ENCODE measurements at regions not wholly inside any gene's neighbourhood (a gene's known extent, or its start where the extent isn't known, plus 50 kb on each side); places are given as distances from the start of the nearest gene placed in this dataset.

DNA sequence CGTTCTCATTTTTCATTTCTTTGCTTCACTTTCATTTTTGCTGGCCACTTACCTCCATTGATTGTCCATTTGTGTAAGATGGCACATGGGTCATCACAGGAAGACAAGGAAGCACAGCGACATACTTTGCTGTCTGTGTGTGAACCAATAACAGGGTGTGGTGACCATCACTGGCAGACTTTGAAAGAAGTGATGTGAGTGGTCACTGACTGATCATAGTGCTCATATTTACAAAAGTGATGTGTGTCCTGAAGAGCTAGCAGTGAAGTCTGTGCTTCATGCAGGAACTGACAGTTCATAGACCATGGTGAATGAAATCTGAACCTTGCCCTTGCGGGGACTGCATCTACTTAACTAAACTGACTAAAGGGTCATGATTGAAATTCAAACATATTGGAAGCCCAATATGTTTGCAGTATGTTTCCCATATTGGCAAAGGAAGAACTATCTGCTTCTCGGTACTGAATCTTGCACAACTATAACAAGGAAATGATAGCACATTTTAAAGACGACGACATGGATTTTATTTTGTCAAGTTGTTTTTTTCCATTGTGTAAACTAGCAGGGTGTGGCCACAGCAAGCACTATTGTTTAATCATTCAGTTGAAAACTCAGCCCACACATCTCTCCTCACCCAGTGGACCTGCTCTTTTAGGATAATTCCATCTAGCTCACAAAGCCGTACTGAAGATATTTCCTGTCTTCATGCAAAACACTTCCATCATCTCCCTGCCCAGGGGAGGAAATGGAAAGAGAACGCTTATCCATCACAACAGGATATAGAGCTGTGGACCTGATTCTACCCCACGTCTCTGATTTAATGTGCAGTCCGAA lies 232.0 kb upstream of the ANKRD55 start:
- H3K27ac ChIP-seq (ENCODE audit: low read depth, low read length, poor library complexity, severe bottlenecking) = no peak overlapping the region
- ChIA-PET POLR2A (ENCODE audit: low non-redundant PET) (interaction anchor here (0.6 kb wide), 1 partner anchor 944 kb away, joined by 3 read pairs; no protein-coding TSS in a partner anchor), CTCF (no interaction called here)
- no peaks in the 10 kb centered on the region for H3K27me3 ChIP-seq (replicated peaks; ENCODE audit: insufficient read depth, low read depth, low read length, poor library complexity)
- H3K9me3 ChIP-seq (ENCODE audit: low read depth, low read length, poor library complexity, severe bottlenecking) = no peaks in the 10 kb centered on the region
- no peak for DNase-seq (ENCODE audit: low spot score)
- no peaks in the 10 kb centered on the region for H3K36me3 ChIP-seq (ENCODE audit: insufficient read depth, low read length, poor library complexity, severe bottlenecking)
- BruUV-seq (replicated peaks) = no TSS peak
- no peak for TF ChIP-seq EZH2 (IDR thresholded peaks at IDR 0.05; ENCODE audit: borderline replicate concordance, low read depth, low read length, poor library complexity, severe bottlenecking)
- TF ChIP-seq, protein P1, sequence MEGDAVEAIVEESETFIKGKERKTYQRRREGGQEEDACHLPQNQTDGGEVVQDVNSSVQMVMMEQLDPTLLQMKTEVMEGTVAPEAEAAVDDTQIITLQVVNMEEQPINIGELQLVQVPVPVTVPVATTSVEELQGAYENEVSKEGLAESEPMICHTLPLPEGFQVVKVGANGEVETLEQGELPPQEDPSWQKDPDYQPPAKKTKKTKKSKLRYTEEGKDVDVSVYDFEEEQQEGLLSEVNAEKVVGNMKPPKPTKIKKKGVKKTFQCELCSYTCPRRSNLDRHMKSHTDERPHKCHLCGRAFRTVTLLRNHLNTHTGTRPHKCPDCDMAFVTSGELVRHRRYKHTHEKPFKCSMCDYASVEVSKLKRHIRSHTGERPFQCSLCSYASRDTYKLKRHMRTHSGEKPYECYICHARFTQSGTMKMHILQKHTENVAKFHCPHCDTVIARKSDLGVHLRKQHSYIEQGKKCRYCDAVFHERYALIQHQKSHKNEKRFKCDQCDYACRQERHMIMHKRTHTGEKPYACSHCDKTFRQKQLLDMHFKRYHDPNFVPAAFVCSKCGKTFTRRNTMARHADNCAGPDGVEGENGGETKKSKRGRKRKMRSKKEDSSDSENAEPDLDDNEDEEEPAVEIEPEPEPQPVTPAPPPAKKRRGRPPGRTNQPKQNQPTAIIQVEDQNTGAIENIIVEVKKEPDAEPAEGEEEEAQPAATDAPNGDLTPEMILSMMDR (conservative IDR thresholded peaks at IDR 0.05; ENCODE audit: low read depth, low read length) = no peak
- H3K4me1 ChIP-seq (ENCODE audit: insufficient read depth, low read length, poor library complexity, severe bottlenecking) = no peaks in the 10 kb centered on the region
- H3K4me3 ChIP-seq (ENCODE audit: low read depth, low read length, poor library complexity, severe bottlenecking) = no peak overlapping the region
- intact Hi-C loops (cut with micrococcal nuclease; ENCODE audit: unreplicated experiment) = no loop called here

DNA sequence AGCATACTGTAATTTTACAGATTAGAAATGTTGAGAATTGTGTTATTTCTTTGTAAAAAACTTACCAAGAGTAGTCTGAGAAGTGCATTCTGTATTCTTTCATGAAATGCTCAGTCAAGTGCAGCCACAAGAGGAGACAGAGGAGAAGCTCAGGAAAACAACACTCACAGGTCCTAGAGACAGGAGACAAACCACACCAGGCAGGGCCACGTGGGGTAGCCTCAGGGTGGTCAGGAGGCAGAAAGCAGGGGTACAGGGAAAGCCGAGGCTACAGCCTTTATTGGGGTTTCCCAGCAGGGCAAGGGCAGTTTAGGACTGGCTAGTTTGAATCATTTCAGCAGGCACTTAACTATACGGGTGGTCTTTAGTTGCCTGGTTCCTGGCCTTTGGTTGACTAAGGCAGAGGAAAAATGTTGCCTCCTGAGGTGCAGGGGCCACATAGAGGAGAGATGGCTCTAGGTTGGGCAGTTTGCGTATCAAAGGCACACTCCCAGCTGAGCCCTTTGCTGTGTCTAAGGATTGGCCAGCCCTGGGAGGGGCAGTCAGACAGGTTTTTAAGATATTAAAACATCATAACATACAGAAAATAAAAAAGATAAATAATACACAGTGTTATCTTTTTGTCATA lies 230.9 kb upstream of the ANKRD55 start:
- Histone ChIP-seq H3K27ac (ENCODE audit: low read depth, low read length, poor library complexity, severe bottlenecking) (no peak overlapping the region), H3K4me3 (ENCODE audit: low read depth, low read length, poor library complexity, severe bottlenecking) (no peak overlapping the region), H3K9me3 (ENCODE audit: low read depth, low read length, poor library complexity, severe bottlenecking) (no peaks in the 10 kb centered on the region), H3K36me3 (ENCODE audit: insufficient read depth, low read length, poor library complexity, severe bottlenecking) (no peaks in the 10 kb centered on the region), H3K4me1 (ENCODE audit: insufficient read depth, low read length, poor library complexity, severe bottlenecking) (no peaks in the 10 kb centered on the region), H3K27me3 (replicated peaks; ENCODE audit: insufficient read depth, low read depth, low read length, poor library complexity) (no peaks in the 10 kb centered on the region)
- intact Hi-C loops (cut with micrococcal nuclease; ENCODE audit: unreplicated experiment) = no loop called here
- POLR2A ChIA-PET (ENCODE audit: low non-redundant PET) = no interaction called here
- DNase-seq (ENCODE audit: low spot score) = no peak
- TF ChIP-seq EZH2 (IDR thresholded peaks at IDR 0.05; ENCODE audit: borderline replicate concordance, low read depth, low read length, poor library complexity, severe bottlenecking) = no peak
- TF ChIP-seq, protein P1 (conservative IDR thresholded peaks at IDR 0.05; ENCODE audit: low read depth, low read length) = no peak
- no TSS peak for BruUV-seq (replicated peaks)
- CTCF ChIA-PET = no interaction called here

DNA sequence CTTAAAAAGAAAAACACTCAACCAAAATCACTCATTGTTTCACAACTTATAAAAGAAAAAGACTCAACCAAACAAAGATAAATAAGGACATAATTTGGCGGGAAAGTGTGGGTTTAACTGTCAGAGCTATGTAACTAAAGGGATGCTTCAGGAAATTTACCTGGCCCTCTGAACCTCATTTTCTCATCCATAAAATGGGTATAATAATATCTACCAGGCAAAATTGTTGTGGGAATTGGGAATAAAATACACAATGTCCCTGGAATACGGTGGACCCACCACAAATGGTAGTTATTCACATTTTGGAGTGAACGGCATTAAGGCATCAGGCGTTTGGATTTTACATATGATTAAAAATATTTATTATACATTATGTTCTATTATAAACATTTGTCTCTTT lies 228.5 kb upstream of the ANKRD55 start:
- Histone ChIP-seq H3K4me3 (ENCODE audit: low read depth, low read length, poor library complexity, severe bottlenecking) (no peak overlapping the region), H3K4me1 (ENCODE audit: insufficient read depth, low read length, poor library complexity, severe bottlenecking) (no peaks in the 10 kb centered on the region), H3K27ac (ENCODE audit: low read depth, low read length, poor library complexity, severe bottlenecking) (no peak overlapping the region), H3K27me3 (replicated peaks; ENCODE audit: insufficient read depth, low read depth, low read length, poor library complexity) (no peaks in the 10 kb centered on the region), H3K9me3 (ENCODE audit: low read depth, low read length, poor library complexity, severe bottlenecking) (no peaks in the 10 kb centered on the region), H3K36me3 (ENCODE audit: insufficient read depth, low read length, poor library complexity, severe bottlenecking) (no peaks in the 10 kb centered on the region)
- intact Hi-C loops (cut with micrococcal nuclease; ENCODE audit: unreplicated experiment) = no loop called here
- BruUV-seq (replicated peaks) = no TSS peak
- DNase-seq (ENCODE audit: low spot score) = no peak
- no peak for TF ChIP-seq EZH2 (IDR thresholded peaks at IDR 0.05; ENCODE audit: borderline replicate concordance, low read depth, low read length, poor library complexity, severe bottlenecking)
- TF ChIP-seq, protein P1 (conservative IDR thresholded peaks at IDR 0.05; ENCODE audit: low read depth, low read length) = no peak
- POLR2A ChIA-PET (ENCODE audit: low non-redundant PET) = no interaction called here
- CTCF ChIA-PET = no interaction called here
